ENCODE measurements at regions not wholly inside any gene's neighbourhood (a gene's known extent, or its start where the extent isn't known, plus 50 kb on each side); places are given as distances from the start of the nearest gene placed in this dataset.

DNA sequence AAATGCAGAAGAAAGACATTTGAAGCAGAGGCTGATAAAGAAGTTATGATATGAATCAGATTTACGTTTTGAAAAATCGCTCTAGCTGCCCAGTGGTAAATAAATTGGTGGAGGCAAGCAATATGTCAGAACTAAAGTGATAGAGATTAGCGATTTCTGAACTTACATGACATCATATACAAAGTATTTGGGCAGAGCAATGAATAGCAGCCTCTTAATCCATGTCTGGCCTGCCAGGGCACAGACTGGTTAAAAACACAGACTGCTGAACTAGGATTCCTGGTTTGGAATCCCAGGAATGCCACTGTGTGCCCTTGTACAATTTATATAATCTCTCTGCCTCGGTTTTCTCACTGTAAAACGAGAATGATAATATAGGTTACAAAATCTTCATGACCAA, 243.1 kb upstream of the SETMAR start:
- no peak overlapping the region for H3K27ac ChIP-seq (ENCODE audit: low read depth in 1 of 2, low read length in 2 of 2)
- H3K9me3 ChIP-seq (ENCODE audit: control insufficient read depth in 4 of 4, low read length in 3 of 4): no peaks in the 10 kb centered on the region
- TF ChIP-seq, protein P1, sequence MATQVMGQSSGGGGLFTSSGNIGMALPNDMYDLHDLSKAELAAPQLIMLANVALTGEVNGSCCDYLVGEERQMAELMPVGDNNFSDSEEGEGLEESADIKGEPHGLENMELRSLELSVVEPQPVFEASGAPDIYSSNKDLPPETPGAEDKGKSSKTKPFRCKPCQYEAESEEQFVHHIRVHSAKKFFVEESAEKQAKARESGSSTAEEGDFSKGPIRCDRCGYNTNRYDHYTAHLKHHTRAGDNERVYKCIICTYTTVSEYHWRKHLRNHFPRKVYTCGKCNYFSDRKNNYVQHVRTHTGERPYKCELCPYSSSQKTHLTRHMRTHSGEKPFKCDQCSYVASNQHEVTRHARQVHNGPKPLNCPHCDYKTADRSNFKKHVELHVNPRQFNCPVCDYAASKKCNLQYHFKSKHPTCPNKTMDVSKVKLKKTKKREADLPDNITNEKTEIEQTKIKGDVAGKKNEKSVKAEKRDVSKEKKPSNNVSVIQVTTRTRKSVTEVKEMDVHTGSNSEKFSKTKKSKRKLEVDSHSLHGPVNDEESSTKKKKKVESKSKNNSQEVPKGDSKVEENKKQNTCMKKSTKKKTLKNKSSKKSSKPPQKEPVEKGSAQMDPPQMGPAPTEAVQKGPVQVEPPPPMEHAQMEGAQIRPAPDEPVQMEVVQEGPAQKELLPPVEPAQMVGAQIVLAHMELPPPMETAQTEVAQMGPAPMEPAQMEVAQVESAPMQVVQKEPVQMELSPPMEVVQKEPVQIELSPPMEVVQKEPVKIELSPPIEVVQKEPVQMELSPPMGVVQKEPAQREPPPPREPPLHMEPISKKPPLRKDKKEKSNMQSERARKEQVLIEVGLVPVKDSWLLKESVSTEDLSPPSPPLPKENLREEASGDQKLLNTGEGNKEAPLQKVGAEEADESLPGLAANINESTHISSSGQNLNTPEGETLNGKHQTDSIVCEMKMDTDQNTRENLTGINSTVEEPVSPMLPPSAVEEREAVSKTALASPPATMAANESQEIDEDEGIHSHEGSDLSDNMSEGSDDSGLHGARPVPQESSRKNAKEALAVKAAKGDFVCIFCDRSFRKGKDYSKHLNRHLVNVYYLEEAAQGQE (IDR thresholded peaks at IDR 0.05): no peak
- no peak for TF ChIP-seq FOXA2 (IDR thresholded peaks at IDR 0.05)
- TF ChIP-seq, protein P2, sequence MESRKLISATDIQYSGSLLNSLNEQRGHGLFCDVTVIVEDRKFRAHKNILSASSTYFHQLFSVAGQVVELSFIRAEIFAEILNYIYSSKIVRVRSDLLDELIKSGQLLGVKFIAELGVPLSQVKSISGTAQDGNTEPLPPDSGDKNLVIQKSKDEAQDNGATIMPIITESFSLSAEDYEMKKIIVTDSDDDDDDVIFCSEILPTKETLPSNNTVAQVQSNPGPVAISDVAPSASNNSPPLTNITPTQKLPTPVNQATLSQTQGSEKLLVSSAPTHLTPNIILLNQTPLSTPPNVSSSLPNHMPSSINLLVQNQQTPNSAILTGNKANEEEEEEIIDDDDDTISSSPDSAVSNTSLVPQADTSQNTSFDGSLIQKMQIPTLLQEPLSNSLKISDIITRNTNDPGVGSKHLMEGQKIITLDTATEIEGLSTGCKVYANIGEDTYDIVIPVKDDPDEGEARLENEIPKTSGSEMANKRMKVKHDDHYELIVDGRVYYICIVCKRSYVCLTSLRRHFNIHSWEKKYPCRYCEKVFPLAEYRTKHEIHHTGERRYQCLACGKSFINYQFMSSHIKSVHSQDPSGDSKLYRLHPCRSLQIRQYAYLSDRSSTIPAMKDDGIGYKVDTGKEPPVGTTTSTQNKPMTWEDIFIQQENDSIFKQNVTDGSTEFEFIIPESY (IDR thresholded peaks at IDR 0.05): no peak
- no peak for TF ChIP-seq RAD21 (IDR thresholded peaks at IDR 0.05)
- TF ChIP-seq, protein P3, sequence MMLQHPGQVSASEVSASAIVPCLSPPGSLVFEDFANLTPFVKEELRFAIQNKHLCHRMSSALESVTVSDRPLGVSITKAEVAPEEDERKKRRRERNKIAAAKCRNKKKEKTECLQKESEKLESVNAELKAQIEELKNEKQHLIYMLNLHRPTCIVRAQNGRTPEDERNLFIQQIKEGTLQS (IDR thresholded peaks at IDR 0.05): no peak
- no peak for TF ChIP-seq HNF4A (conservative IDR thresholded peaks at IDR 0.05)
- TF ChIP-seq, protein P4, sequence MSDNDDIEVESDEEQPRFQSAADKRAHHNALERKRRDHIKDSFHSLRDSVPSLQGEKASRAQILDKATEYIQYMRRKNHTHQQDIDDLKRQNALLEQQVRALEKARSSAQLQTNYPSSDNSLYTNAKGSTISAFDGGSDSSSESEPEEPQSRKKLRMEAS (IDR thresholded peaks at IDR 0.05): no peak
- H3K9ac ChIP-seq (ENCODE audit: low read depth in 1 of 2, low read length in 2 of 2): no peak overlapping the region
- no peaks in the 10 kb centered on the region for H3K4me1 ChIP-seq (ENCODE audit: control insufficient read depth in 4 of 4, insufficient read depth in 4 of 4, low read length in 3 of 4)
- no peaks in the 10 kb centered on the region for H3K36me3 ChIP-seq (ENCODE audit: control insufficient read depth in 4 of 4, insufficient read depth in 3 of 4, low read depth in 1 of 4, low read length in 3 of 4)
- 75% methylated on average over 5 of the region's 5 CpGs for WGBS
- no peak overlapping the region for H3K4me3 ChIP-seq (ENCODE audit: low read depth in 1 of 3, low read length in 3 of 3)
- DNase-seq (ENCODE audit: low spot score): no peak
- H3K27me3 ChIP-seq (ENCODE audit: control insufficient read depth in 4 of 4, insufficient read depth in 4 of 4, low read length in 3 of 4): no peaks in the 10 kb centered on the region

DNA sequence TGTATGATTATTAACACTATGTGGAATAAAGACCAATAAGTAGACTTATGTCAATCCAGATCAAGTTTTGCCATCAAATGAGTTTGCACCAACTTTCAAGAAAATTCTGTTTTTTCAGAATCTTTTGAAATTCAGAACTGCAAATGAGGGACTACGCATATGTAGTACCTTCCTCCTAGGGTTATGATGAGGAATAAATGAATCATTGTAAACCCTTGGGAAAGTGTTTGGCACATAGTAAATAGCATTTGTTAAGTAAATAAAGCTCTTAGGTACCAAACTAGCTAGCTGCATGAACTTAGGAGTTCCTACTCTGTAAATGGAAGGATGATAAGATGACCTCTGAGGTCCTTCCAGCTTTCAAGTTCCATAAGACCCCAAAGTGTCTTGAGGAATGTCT, 242.6 kb upstream of the SETMAR start:
- TF ChIP-seq, protein P1 (IDR thresholded peaks at IDR 0.05): no peak
- no peak for TF ChIP-seq EGR1 (IDR thresholded peaks at IDR 0.05; ENCODE audit: low read depth in 2 of 2)
- no peak for TF ChIP-seq FOXA2 (IDR thresholded peaks at IDR 0.05)
- no peak for TF ChIP-seq JUND (IDR thresholded peaks at IDR 0.05)
- no peak for TF ChIP-seq TAF1 (conservative IDR thresholded peaks at IDR 0.05)
- no peak for TF ChIP-seq HNF4A (conservative IDR thresholded peaks at IDR 0.05)
- no peak for TF ChIP-seq HNF4G (IDR thresholded peaks at IDR 0.05)
- TF ChIP-seq, protein P4 (IDR thresholded peaks at IDR 0.05): no peak
- no peak for TF ChIP-seq SP1 (IDR thresholded peaks at IDR 0.05)
- TF ChIP-seq YY1 (IDR thresholded peaks at IDR 0.05): no peak
- TF ChIP-seq, protein P5, sequence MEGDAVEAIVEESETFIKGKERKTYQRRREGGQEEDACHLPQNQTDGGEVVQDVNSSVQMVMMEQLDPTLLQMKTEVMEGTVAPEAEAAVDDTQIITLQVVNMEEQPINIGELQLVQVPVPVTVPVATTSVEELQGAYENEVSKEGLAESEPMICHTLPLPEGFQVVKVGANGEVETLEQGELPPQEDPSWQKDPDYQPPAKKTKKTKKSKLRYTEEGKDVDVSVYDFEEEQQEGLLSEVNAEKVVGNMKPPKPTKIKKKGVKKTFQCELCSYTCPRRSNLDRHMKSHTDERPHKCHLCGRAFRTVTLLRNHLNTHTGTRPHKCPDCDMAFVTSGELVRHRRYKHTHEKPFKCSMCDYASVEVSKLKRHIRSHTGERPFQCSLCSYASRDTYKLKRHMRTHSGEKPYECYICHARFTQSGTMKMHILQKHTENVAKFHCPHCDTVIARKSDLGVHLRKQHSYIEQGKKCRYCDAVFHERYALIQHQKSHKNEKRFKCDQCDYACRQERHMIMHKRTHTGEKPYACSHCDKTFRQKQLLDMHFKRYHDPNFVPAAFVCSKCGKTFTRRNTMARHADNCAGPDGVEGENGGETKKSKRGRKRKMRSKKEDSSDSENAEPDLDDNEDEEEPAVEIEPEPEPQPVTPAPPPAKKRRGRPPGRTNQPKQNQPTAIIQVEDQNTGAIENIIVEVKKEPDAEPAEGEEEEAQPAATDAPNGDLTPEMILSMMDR (IDR thresholded peaks at IDR 0.05; ENCODE audit: low read depth, low read length, missing input control): no peak
- no peak for TF ChIP-seq RAD21 (IDR thresholded peaks at IDR 0.05)
- no peak for TF ChIP-seq NR2F2 (IDR thresholded peaks at IDR 0.05)
- TF ChIP-seq RXRA (IDR thresholded peaks at IDR 0.05): no peak
- TF ChIP-seq, protein P2 (IDR thresholded peaks at IDR 0.05): no peak
- TF ChIP-seq FOXA1 (IDR thresholded peaks at IDR 0.05): no peak
- no peak for TF ChIP-seq GABPA (IDR thresholded peaks at IDR 0.05 in 1 of 2, conservative IDR thresholded peaks at IDR 0.05 in 1 of 2)
- TF ChIP-seq, protein P3 (IDR thresholded peaks at IDR 0.05): no peak
- Histone ChIP-seq H3K4me1 (ENCODE audit: control insufficient read depth in 4 of 4, insufficient read depth in 4 of 4, low read length in 3 of 4) (no peaks in the 10 kb centered on the region), H3K27me3 (ENCODE audit: control insufficient read depth in 4 of 4, insufficient read depth in 4 of 4, low read length in 3 of 4) (no peaks in the 10 kb centered on the region), H3K36me3 (ENCODE audit: control insufficient read depth in 4 of 4, insufficient read depth in 3 of 4, low read depth in 1 of 4, low read length in 3 of 4) (no peaks in the 10 kb centered on the region), H3K27ac (ENCODE audit: low read depth in 1 of 2, low read length in 2 of 2) (no peak overlapping the region), H3K9ac (ENCODE audit: low read depth in 1 of 2, low read length in 2 of 2) (no peak overlapping the region), H3K4me3 (ENCODE audit: low read depth in 1 of 3, low read length in 3 of 3) (no peak overlapping the region), H3K9me3 (ENCODE audit: control insufficient read depth in 4 of 4, low read length in 3 of 4) (no peaks in the 10 kb centered on the region)
- 100% methylated on average over 1 of the region's 1 CpG for WGBS
- DNase-seq (ENCODE audit: low spot score): no peak
